Caco-2 (cell line): ENCODE measurements at regions not wholly inside any gene's neighbourhood (a gene's known extent, or its start where the extent isn't known, plus 50 kb on each side); places are given as distances from the start of the nearest gene placed in this dataset.

Source experiments
- BruUV-seq: library from RNA; stranded (reverse); fragments of 400-500 nt; replicated peaks from 2 replicates; lab custom pipeline; 2021; lab: Mats Ljungman, UMichigan
- CTCF ChIA-PET: fragments of 300-600 bp; sonication (Branson Sonifier 250); formaldehyde crosslinking; loops from one replicate; lab custom pipeline; 2022; ENCODE audit warnings: antibody characterized with exemption; lab: Charles Lee
- POLR2A ChIA-PET: fragments of 300-600 bp; sonication (Branson Sonifier 250); formaldehyde crosslinking; loops from one replicate; lab custom pipeline; 2022; ENCODE audit warnings: antibody characterized with exemption; lab: Charles Lee
- DNase-seq, 2 experiments: peaks; one replicate each; pipeline versions ENCODE4 v3.0.0 to v3.0.0-alpha.2; 2020 to 2022
- H3K27me3 ChIP-seq: replicated peaks from 2 replicates; pipeline ENCODE4 v1.6.0; 2011; ENCODE audit warnings: low read length; ENCODE audit not compliant: control insufficient read depth, insufficient read depth
- H3K36me3 ChIP-seq: 2 replicates; pipeline ENCODE4 v1.5.1; 2011; ENCODE audit warnings: low read length; ENCODE audit not compliant: control insufficient read depth, insufficient read depth
- H3K4me1 ChIP-seq: fragments of 250-450 bp; sonication (Bioruptor Pico); 2 replicates; pipeline ENCODE4 v1.5.1; 2020; ENCODE audit warnings: mild to moderate bottlenecking
- H3K4me3 ChIP-seq: 2 replicates; pipeline ENCODE4 v1.5.1; 2011; ENCODE audit warnings: low read depth, mild to moderate bottlenecking, control low read depth, low read length
- H3K9me3 ChIP-seq: fragments of 250-450 bp; sonication (Bioruptor Pico); 2 replicates; pipeline ENCODE4 v1.5.1; 2020; ENCODE audit warnings: mild to moderate bottlenecking, moderate library complexity
- H3K27ac Mint-ChIP-seq: one replicate; pipeline ENCODE4 v1.8.0; 2022; ENCODE audit warnings: mixed read lengths; ENCODE audit not compliant: unreplicated experiment
- H3K27me3 Mint-ChIP-seq: one replicate; pipeline ENCODE4 v1.8.0; 2022; ENCODE audit warnings: mixed read lengths; ENCODE audit not compliant: insufficient read depth, unreplicated experiment
- H3K36me3 Mint-ChIP-seq: one replicate; pipeline ENCODE4 v1.8.0; 2022; ENCODE audit warnings: mild to moderate bottlenecking, mixed read lengths; ENCODE audit not compliant: insufficient read depth, unreplicated experiment
- H3K4me1 Mint-ChIP-seq: one replicate; pipeline ENCODE4 v1.8.0; 2022; ENCODE audit warnings: low read depth, mixed read lengths; ENCODE audit not compliant: unreplicated experiment
- H3K4me3 Mint-ChIP-seq: one replicate; pipeline ENCODE4 v1.8.0; 2022; ENCODE audit warnings: mild to moderate bottlenecking, moderate library complexity, mixed read lengths; ENCODE audit not compliant: unreplicated experiment
- H3K9me3 Mint-ChIP-seq: one replicate; pipeline ENCODE4 v1.8.0; 2022; ENCODE audit warnings: mixed read lengths; ENCODE audit not compliant: unreplicated experiment
- CTCF ChIP-seq, 2 experiments: fragments of 200-600 bp in 1 of 2; IDR thresholded peaks; 1 replicate in 1 of 2; 2 replicates in 1 of 2; pipeline versions ENCODE4 v1.5.1 to v1.8.0; 2011 to 2022; ENCODE audit warnings: antibody characterized with exemption in 1 of 2, control low read depth in 1 of 2, inconsistent platforms in 1 of 2, low read depth in 1 of 2, low read length in 1 of 2, mild to moderate bottlenecking in 1 of 2, moderate library complexity in 1 of 2; ENCODE audit not compliant: insufficient read depth in 1 of 2, severe bottlenecking in 1 of 2, unreplicated experiment in 1 of 2
- intact Hi-C: fragments of 100-400 bp; cut with micrococcal nuclease; formaldehyde crosslinking; loops from one replicate; pipeline ENCODE4 v1.10.0; 2022; ENCODE audit not compliant: unreplicated experiment

DNA sequence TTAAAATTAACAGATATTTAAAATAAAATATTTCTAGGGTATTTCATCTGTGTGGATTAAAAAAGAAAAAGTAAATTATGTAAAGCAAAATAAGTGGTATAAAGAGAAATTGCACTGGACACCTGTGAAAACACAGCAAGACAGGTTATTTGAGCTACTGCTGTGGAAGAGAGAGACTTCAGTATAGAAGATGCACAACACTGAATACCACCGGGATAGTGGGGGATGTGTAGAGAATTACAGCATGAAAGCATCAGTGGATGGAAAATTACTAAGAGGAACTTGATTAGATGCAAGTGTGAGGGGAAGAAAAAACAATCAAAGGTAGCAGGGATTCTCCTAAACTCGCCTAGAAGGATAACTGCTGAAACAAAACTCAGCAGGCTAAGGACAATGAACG is 1242.5 kb upstream of the GBE1 start:
- no peaks in the 10 kb centered on the region for H3K27me3 Mint-ChIP-seq
- Histone ChIP-seq H3K27me3 (no peaks in the 10 kb centered on the region), H3K4me1 (no peaks in the 10 kb centered on the region), H3K36me3 (no peaks in the 10 kb centered on the region), H3K4me3 (no peak overlapping the region), H3K9me3 (no peaks in the 10 kb centered on the region)
- ChIA-PET POLR2A (no interaction called here), CTCF (no interaction called here)
- no peaks in the 10 kb centered on the region for H3K9me3 Mint-ChIP-seq
- no peak overlapping the region for H3K27ac Mint-ChIP-seq
- H3K36me3 Mint-ChIP-seq = no peaks in the 10 kb centered on the region
- H3K4me1 Mint-ChIP-seq = no peaks in the 10 kb centered on the region
- BruUV-seq = no TSS peak
- no peak for TF ChIP-seq CTCF (IDR thresholded peaks at IDR 0.05; ENCODE audit: insufficient read depth in 1 of 2, low read depth in 1 of 2, low read length in 1 of 2, severe bottlenecking in 1 of 2, unreplicated experiment in 1 of 2)
- H3K4me3 Mint-ChIP-seq = no peak overlapping the region
- intact Hi-C loops = no loop called here
- DNase-seq = no peak

DNA sequence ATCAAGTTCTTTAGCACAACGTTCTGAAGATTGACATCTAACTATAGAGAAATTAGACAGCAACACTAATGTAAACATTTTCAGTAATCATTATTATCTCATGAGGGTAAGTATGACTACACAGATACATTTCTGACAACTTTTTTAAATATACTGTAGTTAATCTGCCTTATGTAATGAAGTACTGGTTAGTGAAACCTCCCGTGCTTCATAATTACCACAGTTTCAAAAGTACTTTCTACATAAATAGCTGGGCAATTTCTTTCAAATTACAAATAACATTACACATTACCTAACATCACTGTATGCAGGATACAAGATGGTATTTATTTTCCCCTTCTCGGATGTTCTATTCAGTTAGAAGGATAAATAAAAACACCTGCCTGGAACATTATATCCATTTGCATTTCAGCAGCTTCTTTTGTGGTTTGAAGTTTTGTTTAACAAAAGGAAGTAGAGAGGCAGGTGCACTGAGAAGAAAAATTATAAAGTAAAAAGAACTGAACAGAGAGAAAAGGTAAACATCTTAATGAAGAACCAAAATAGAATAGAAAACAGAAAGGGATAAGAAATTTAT is 1241.5 kb upstream of the GBE1 start:
- Mint-ChIP-seq H3K27ac (no peak overlapping the region), H3K4me1 (no peaks in the 10 kb centered on the region), H3K9me3 (no peaks in the 10 kb centered on the region), H3K27me3 (no peaks in the 10 kb centered on the region), H3K36me3 (no peaks in the 10 kb centered on the region), H3K4me3 (no peak overlapping the region)
- no peak for DNase-seq
- Histone ChIP-seq H3K27me3 (no peaks in the 10 kb centered on the region), H3K4me1 (no peaks in the 10 kb centered on the region), H3K9me3 (no peaks in the 10 kb centered on the region), H3K36me3 (no peaks in the 10 kb centered on the region), H3K4me3 (no peak overlapping the region)
- ChIA-PET CTCF (no interaction called here), POLR2A (no interaction called here)
- BruUV-seq = no TSS peak
- TF ChIP-seq CTCF (IDR thresholded peaks at IDR 0.05; ENCODE audit: insufficient read depth in 1 of 2, low read depth in 1 of 2, low read length in 1 of 2, severe bottlenecking in 1 of 2, unreplicated experiment in 1 of 2) = no peak
- intact Hi-C loops = no loop called here

GRCh38 chr3:82999777-83000176 is 1238.3 kb upstream of the GBE1 start:
- Histone ChIP-seq H3K27me3 (no peaks in the 10 kb centered on the region), H3K4me1 (no peaks in the 10 kb centered on the region), H3K9me3 (no peaks in the 10 kb centered on the region), H3K4me3 (no peak overlapping the region), H3K36me3 (no peaks in the 10 kb centered on the region)
- Mint-ChIP-seq H3K4me1 (no peaks in the 10 kb centered on the region), H3K27me3 (no peaks in the 10 kb centered on the region), H3K9me3 (peaks cover 8% of the 10 kb centered on the region), H3K27ac (no peak overlapping the region), H3K36me3 (no peaks in the 10 kb centered on the region), H3K4me3 (no peak overlapping the region)
- DNase-seq = no peak
- no TSS peak for BruUV-seq
- intact Hi-C loops = no loop called here
- POLR2A ChIA-PET = no interaction called here
- no peak for TF ChIP-seq CTCF (IDR thresholded peaks at IDR 0.05; ENCODE audit: insufficient read depth in 1 of 2, low read depth in 1 of 2, low read length in 1 of 2, severe bottlenecking in 1 of 2, unreplicated experiment in 1 of 2)
- CTCF ChIA-PET = no interaction called here
